Naive B cell (primary cell): ENCODE measurements at regions not wholly inside any gene's neighbourhood (a gene's known extent, or its start where the extent isn't known, plus 50 kb on each side); places are given as distances from the start of the nearest gene placed in this dataset.

Source experiments
- ATAC-seq, 2 donors: fragments of 150-1000 bp; cut with Tn5 transposase; 2 replicates each; pipeline ENCODE4 v1.10.0; 2021; ENCODE audit warnings: low read depth in 2 of 2, mild to moderate bottlenecking in 2 of 2, moderate library complexity in 2 of 2
- DNase-seq: peaks from one replicate; pipeline ENCODE4 v3.0.0; 2022
- H3K27ac Mint-ChIP-seq, 6 donors: one replicate each; pipeline ENCODE4 v1.8.0; 2020 to 2022; ENCODE audit warnings: mild to moderate bottlenecking in 6 of 6, mixed read lengths in 6 of 6, moderate library complexity in 5 of 6, inconsistent platforms in 2 of 6
- H3K27me3 Mint-ChIP-seq, 3 donors: one replicate each; pipeline ENCODE4 v1.8.0; 2021 to 2022; ENCODE audit warnings: mixed read lengths in 3 of 3, mild to moderate bottlenecking in 1 of 3
- H3K36me3 Mint-ChIP-seq, 2 donors: one replicate each; pipeline ENCODE4 v1.8.0; 2020 to 2022; ENCODE audit warnings: mixed read lengths in 2 of 2, inconsistent platforms in 1 of 2, mild to moderate bottlenecking in 1 of 2
- H3K4me1 Mint-ChIP-seq, 3 donors: one replicate each; pipeline ENCODE4 v1.8.0; 2020 to 2022; ENCODE audit warnings: mixed read lengths in 3 of 3, inconsistent platforms in 1 of 3, mild to moderate bottlenecking in 1 of 3, moderate library complexity in 1 of 3
- H3K4me3 Mint-ChIP-seq, 8 donors: one replicate each; pipeline ENCODE4 v1.8.0; 2020 to 2022; ENCODE audit warnings: mild to moderate bottlenecking in 8 of 8, mixed read lengths in 8 of 8, moderate library complexity in 8 of 8, inconsistent platforms in 2 of 8
- H3K9me3 Mint-ChIP-seq, 7 donors: one replicate each; pipeline ENCODE4 v1.8.0; 2020 to 2022; ENCODE audit warnings: mixed read lengths in 7 of 7, mild to moderate bottlenecking in 5 of 7, inconsistent platforms in 2 of 7, moderate library complexity in 1 of 7

DNA sequence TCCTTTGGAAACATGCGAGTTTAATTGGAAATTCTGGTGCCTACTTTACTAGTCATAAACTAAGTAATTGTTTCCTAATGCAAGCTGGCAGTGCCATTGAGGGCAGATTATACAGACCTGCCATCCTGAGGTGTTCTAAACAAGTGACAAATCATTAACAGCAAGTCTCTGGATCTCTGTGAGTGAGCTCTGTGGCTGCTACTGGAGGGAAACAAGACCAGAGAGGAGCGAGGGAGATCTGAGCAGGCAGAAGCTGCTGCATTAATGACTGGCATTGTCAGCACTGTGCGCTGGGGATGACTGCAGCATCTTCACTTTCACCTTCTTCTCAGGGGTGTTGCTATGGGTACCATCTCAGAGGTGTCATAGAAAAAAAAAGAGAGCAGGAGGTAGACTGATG, 308.4 kb upstream of the DPH6 start:
- Mint-ChIP-seq H3K36me3 (no peaks in the 10 kb centered on the region), H3K27ac (no peak overlapping the region), H3K9me3 (peaks cover 0 to 6% (median 3%) of the 10 kb centered on the region in 7 donors), H3K4me3 (no peak overlapping the region), H3K4me1 (no peaks in the 10 kb centered on the region), H3K27me3 (no peaks in the 10 kb centered on the region)
- DNase-seq (no peak), ATAC-seq (no peak)

DNA sequence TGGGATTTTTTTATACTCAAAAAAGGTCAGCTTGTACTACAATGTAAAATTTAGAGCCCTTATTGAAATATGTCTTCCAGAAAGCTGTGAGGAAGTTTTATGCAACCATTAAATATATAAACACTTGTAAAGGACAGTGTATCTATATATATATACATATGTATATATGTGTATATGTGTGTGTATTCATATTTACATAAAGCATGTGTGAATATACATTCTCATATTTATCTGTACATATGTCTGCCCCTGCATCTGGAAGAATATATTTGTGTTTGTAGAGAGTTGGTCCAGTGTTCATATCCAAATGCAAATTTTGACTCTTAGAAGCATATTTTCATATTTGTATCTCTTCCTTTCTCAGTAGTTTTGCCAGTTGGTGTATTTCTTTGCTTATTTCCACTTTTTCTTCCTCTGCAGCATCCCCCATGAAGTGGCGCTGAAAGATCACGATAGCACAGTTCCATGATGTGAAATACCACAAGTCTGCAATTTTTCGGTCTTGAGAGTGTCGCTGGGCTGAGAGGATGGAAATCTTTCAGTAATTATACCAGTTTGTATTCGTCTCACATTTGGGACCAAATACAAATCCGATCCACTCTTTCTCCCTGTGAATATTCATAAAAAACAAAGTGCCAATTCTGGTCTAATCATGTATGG, 311.7 kb upstream of the DPH6 start:
- no peaks in the 10 kb centered on the region for H3K4me1 Mint-ChIP-seq
- H3K27ac Mint-ChIP-seq: no peak overlapping the region
- no peaks in the 10 kb centered on the region for H3K36me3 Mint-ChIP-seq
- H3K27me3 Mint-ChIP-seq: no peaks in the 10 kb centered on the region
- DNase-seq: no peak
- H3K4me3 Mint-ChIP-seq: no peak overlapping the region
- H3K9me3 Mint-ChIP-seq: peaks cover 0 to 5% (median 0%) of the 10 kb centered on the region in 7 donors
- no peak for ATAC-seq

GRCh38 chr15:35858707-35859106, 312.7 kb upstream of the DPH6 start:
- no peak for DNase-seq
- Mint-ChIP-seq H3K27ac (no peak overlapping the region), H3K27me3 (no peaks in the 10 kb centered on the region), H3K9me3 (peaks cover 0 to 5% (median 0%) of the 10 kb centered on the region in 7 donors), H3K36me3 (no peaks in the 10 kb centered on the region), H3K4me3 (no peak overlapping the region), H3K4me1 (no peaks in the 10 kb centered on the region)
- no peak for ATAC-seq

- ATAC-seq: no peak
Observed at GRCh38 chr15:35863655-35864054, 317.7 kb upstream of the DPH6 start.

DNA sequence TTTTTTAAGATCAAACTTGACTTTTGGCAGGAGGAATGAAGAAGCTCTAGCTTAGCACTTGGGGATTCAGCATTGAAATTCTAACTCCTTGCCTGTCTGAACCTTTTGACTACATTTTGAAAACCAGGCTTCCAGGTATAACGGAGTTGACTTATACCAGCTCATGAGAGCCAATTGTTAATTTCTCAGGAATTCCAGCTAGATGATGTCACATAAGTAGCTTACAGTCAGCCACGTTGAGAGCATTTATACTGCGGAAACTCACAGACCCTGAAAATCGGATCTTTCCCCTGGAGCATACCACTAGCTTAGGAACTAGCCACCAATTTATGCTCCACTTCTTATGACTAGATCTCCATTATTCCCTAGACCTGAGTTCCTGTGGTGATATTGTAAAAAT, 321.4 kb upstream of the DPH6 start:
- H3K9me3 Mint-ChIP-seq: peaks cover 0 to 8% (median 0%) of the 10 kb centered on the region in 7 donors

More at GRCh38 chr15:35863655-35864054, 317.7 kb upstream of the DPH6 start:
- Mint-ChIP-seq H3K9me3 (peaks cover 0 to 5% (median 0%) of the 10 kb centered on the region in 7 donors), H3K27ac (no peak overlapping the region), H3K4me3 (no peak overlapping the region), H3K27me3 (no peaks in the 10 kb centered on the region), H3K4me1 (no peaks in the 10 kb centered on the region), H3K36me3 (no peaks in the 10 kb centered on the region)
- DNase-seq: no peak

DNA sequence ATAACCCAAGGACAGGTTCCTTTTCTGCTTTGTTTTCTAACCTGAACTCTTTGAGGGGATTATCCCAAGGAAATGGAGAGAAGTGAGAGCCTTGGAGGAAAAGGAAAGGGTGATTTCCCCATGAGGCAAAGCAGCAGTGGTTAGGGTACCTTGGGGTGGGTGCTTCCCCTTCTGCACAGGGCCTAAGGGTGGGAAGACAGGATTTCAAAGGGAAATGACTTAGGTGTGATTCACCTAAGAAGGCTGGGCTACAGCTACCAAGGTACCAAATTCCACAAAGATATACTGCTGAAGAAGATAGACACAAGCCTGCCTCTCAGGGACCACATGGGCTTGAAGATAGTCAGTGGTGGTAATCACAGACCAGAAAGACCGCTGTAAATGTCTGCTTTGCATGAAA, 325.3 kb upstream of the DPH6 start:
- H3K4me3 Mint-ChIP-seq: no peak overlapping the region
- H3K27ac Mint-ChIP-seq: no peak overlapping the region
- H3K36me3 Mint-ChIP-seq: no peaks in the 10 kb centered on the region
- H3K9me3 Mint-ChIP-seq: peaks cover 0 to 10% (median 4%) of the 10 kb centered on the region in 7 donors
- no peak for DNase-seq
- H3K27me3 Mint-ChIP-seq: no peaks in the 10 kb centered on the region
- H3K4me1 Mint-ChIP-seq: no peaks in the 10 kb centered on the region
- ATAC-seq: no peak

More for the DNA sequence above, 321.4 kb upstream of the DPH6 start:
- Mint-ChIP-seq H3K27me3 (no peaks in the 10 kb centered on the region), H3K36me3 (no peaks in the 10 kb centered on the region), H3K27ac (no peak overlapping the region), H3K4me1 (no peaks in the 10 kb centered on the region), H3K4me3 (no peak overlapping the region)
- DNase-seq: no peak
- no peak for ATAC-seq

GRCh38 chr15:35871812-35872211, 325.8 kb upstream of the DPH6 start:
- Mint-ChIP-seq H3K4me3 (no peak overlapping the region), H3K36me3 (no peaks in the 10 kb centered on the region), H3K27me3 (no peaks in the 10 kb centered on the region), H3K4me1 (no peaks in the 10 kb centered on the region), H3K9me3 (peaks cover 0 to 10% (median 4%) of the 10 kb centered on the region in 7 donors), H3K27ac (no peak overlapping the region)
- DNase-seq (no peak), ATAC-seq (no peak)

GRCh38 chr15:35872577-35872976, 326.6 kb upstream of the DPH6 start:
- no peak overlapping the region for H3K27ac Mint-ChIP-seq
- ATAC-seq (no peak), DNase-seq (no peak)
- H3K36me3 Mint-ChIP-seq: no peaks in the 10 kb centered on the region
- H3K9me3 Mint-ChIP-seq: peaks cover 0 to 9% (median 4%) of the 10 kb centered on the region in 7 donors
- no peaks in the 10 kb centered on the region for H3K27me3 Mint-ChIP-seq
- H3K4me1 Mint-ChIP-seq: no peaks in the 10 kb centered on the region
- H3K4me3 Mint-ChIP-seq: no peak overlapping the region

GRCh38 chr15:35874260-35874905, 328.4 kb upstream of the DPH6 start:
- H3K36me3 Mint-ChIP-seq: no peaks in the 10 kb centered on the region
- no peak for ATAC-seq
- no peak overlapping the region for H3K4me3 Mint-ChIP-seq
- no peak for DNase-seq
- no peak overlapping the region for H3K27ac Mint-ChIP-seq
- peaks cover 5 to 24% (median 9%) of the 10 kb centered on the region in 7 donors for H3K9me3 Mint-ChIP-seq
- H3K27me3 Mint-ChIP-seq: no peaks in the 10 kb centered on the region
- H3K4me1 Mint-ChIP-seq: no peaks in the 10 kb centered on the region

DNA sequence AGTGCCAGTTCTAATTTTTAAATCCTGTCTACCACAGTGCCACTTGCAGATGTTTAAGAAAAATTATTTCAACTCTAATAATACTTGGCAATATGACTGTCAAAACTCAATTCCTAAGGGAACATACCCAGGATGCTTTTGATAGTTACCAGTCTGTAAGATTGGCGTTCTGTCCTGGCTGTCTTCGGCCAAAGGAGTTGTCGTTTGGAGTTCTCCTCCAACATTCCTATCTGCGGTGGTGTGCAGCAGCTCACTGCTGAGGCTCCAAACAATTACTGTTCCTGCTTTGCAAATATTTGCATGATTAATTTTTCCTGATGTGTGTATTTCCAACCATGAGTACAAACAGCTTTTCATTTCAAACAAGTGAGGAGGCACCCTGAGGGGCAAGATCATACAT, 330.8 kb upstream of the DPH6 start:
- no peak overlapping the region for H3K4me3 Mint-ChIP-seq
- no peak for ATAC-seq

DNA sequence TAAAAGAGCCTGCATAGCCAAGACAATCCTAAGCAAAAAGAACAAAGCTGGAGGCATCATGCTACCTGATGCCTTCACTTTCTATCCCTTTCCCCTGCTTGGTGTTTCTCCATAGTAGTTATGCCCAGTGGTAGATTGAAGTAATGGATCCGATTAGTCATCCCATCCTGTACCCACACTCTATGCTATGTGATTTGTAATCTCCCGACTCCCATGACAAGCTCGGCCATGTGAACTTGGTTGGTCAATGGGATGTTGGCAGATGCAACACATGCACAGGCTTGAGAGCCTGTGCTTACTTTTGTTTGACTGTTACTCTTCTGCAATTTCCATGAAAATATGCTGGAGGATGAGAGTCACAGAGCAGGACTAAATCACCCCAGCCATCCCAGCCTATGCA, 334.9 kb upstream of the DPH6 start:
- no peak overlapping the region for H3K4me3 Mint-ChIP-seq
- no peak overlapping the region for H3K27ac Mint-ChIP-seq
- H3K27me3 Mint-ChIP-seq: no peaks in the 10 kb centered on the region
- no peak for ATAC-seq
- H3K9me3 Mint-ChIP-seq: peaks cover 5 to 26% (median 7%) of the 10 kb centered on the region in 7 donors
- DNase-seq: no peak
- H3K4me1 Mint-ChIP-seq: no peaks in the 10 kb centered on the region
- H3K36me3 Mint-ChIP-seq: no peaks in the 10 kb centered on the region

More for the DNA sequence above, 330.8 kb upstream of the DPH6 start:
- no peak for DNase-seq
- Mint-ChIP-seq H3K36me3 (no peaks in the 10 kb centered on the region), H3K27me3 (no peaks in the 10 kb centered on the region), H3K9me3 (peaks cover 5 to 35% (median 9%) of the 10 kb centered on the region in 7 donors), H3K27ac (no peak overlapping the region), H3K4me1 (no peaks in the 10 kb centered on the region)

- H3K4me1 Mint-ChIP-seq: no peaks in the 10 kb centered on the region
- H3K4me3 Mint-ChIP-seq: no peak overlapping the region
- H3K27me3 Mint-ChIP-seq: no peaks in the 10 kb centered on the region
Observed at GRCh38 chr15:35885870-35886269, 339.9 kb upstream of the DPH6 start.

DNA sequence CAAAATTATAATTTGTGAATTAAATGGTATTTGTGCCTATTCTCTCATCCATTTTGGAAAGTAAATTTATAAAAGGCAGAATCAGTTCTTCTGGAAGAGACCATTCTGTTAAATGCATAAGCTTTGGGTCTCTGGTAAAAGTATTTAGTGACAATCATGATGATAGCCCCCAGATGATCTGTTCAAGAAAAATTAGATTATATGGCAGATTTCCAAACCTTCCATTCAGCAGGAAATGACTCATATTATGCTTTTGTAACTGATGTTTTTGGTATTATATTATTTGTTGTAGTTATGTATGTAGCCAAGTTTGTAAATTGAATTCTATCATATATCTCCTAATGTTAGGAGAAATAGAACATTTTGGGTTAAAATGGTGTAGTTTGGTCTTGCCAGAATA, 340.8 kb upstream of the DPH6 start:
- ATAC-seq (no peak), DNase-seq (no peak)
- peaks cover 0 to 6% (median 0%) of the 10 kb centered on the region in 7 donors for H3K9me3 Mint-ChIP-seq
- no peak overlapping the region for H3K4me3 Mint-ChIP-seq
- no peak overlapping the region for H3K27ac Mint-ChIP-seq
- no peaks in the 10 kb centered on the region for H3K27me3 Mint-ChIP-seq
- no peaks in the 10 kb centered on the region for H3K4me1 Mint-ChIP-seq
- H3K36me3 Mint-ChIP-seq: no peaks in the 10 kb centered on the region

More at GRCh38 chr15:35885870-35886269, 339.9 kb upstream of the DPH6 start:
- ATAC-seq (no peak), DNase-seq (no peak)
- H3K27ac Mint-ChIP-seq: no peak overlapping the region
- H3K9me3 Mint-ChIP-seq: peaks cover 0 to 6% (median 0%) of the 10 kb centered on the region in 7 donors
- no peaks in the 10 kb centered on the region for H3K36me3 Mint-ChIP-seq

GRCh38 chr15:35888815-35889214, 342.9 kb upstream of the DPH6 start:
- no peak for ATAC-seq
- DNase-seq: no peak
- H3K27me3 Mint-ChIP-seq: no peaks in the 10 kb centered on the region
- no peak overlapping the region for H3K4me3 Mint-ChIP-seq
- no peak overlapping the region for H3K27ac Mint-ChIP-seq
- no peaks in the 10 kb centered on the region for H3K4me1 Mint-ChIP-seq
- H3K9me3 Mint-ChIP-seq: peaks cover 0 to 8% (median 0%) of the 10 kb centered on the region in 7 donors
- no peaks in the 10 kb centered on the region for H3K36me3 Mint-ChIP-seq
